ENCODE measurements at regions not wholly inside any gene's neighbourhood (a gene's known extent, or its start where the extent isn't known, plus 50 kb on each side); places are given as distances from the start of the nearest gene placed in this dataset.

DNA sequence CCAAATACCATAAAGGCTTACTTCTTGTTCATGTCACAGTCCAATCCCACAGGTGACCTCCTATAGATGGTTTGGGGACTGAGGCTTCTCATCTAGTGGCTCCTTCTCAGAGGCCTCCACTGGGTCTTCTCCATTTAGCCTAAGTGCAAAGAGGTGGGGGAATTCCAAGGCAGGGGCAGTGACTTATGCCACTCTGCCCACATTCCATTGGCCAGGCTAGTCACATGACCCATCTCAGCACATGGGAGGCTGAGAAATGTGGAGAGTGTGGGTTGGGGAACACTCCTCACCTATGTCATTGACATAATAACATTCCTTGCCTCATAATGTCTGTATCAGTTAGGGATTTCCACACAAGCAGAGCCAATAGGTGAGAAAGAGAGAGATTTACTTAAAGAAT lies 104.3 kb upstream of the PLXNA4 start:
- DNase-seq (ENCODE audit: low read depth), result no peak
- TF ChIP-seq, protein P1, sequence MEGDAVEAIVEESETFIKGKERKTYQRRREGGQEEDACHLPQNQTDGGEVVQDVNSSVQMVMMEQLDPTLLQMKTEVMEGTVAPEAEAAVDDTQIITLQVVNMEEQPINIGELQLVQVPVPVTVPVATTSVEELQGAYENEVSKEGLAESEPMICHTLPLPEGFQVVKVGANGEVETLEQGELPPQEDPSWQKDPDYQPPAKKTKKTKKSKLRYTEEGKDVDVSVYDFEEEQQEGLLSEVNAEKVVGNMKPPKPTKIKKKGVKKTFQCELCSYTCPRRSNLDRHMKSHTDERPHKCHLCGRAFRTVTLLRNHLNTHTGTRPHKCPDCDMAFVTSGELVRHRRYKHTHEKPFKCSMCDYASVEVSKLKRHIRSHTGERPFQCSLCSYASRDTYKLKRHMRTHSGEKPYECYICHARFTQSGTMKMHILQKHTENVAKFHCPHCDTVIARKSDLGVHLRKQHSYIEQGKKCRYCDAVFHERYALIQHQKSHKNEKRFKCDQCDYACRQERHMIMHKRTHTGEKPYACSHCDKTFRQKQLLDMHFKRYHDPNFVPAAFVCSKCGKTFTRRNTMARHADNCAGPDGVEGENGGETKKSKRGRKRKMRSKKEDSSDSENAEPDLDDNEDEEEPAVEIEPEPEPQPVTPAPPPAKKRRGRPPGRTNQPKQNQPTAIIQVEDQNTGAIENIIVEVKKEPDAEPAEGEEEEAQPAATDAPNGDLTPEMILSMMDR (IDR thresholded peaks at IDR 0.05; ENCODE audit: insufficient read depth, low read length), result no peak
- H3K4me3 ChIP-seq (ENCODE audit: low read depth, low read length), result no peak overlapping the region

DNA sequence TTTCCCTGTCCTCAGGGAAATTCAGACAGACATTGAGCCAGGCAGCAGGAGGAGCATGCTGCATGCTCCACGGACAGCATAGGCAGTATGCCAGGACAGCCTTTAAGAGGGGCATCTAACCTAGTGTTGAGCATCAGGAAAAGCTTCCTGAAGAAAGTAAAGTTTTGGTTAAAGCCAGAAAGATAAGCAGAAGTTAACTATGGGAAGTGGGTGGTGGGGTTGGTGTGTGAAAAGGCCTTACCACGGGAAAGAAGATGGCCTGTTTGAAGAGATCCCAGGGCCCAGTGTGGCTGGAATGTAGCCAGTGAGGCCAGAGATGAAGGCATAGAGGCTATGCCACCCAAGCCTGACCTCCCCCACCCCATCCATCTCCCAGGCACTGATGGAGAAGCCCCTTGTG lies 102.4 kb upstream of the PLXNA4 start:
- DNase-seq (ENCODE audit: low read depth), result no peak
- no peak overlapping the region for H3K4me3 ChIP-seq (ENCODE audit: low read depth, low read length)
- TF ChIP-seq, protein P1 (IDR thresholded peaks at IDR 0.05; ENCODE audit: insufficient read depth, low read length), result no peak

DNA sequence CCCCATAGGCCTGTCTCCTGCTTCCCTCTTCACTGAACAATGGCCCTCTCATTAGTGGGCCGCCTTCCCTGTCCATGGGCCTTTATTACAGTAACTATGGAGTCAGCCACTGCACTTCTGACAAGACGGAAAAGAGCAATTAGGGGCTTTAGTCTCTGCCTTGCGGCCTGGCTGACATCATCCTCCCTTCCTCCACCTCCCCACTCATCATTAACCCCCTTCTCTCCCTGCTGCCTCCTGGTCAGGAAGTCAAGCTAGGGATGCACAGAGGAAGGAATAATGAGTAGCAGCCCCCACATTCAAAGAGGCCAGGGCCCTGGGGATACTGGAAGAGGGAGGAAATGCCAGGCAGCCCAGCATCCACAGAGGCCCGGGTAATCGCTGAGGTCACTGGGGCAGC lies 101.6 kb upstream of the PLXNA4 start:
- TF ChIP-seq, protein P1 (IDR thresholded peaks at IDR 0.05; ENCODE audit: insufficient read depth, low read length), result no peak
- DNase-seq (ENCODE audit: low read depth), result no peak
- H3K4me3 ChIP-seq (ENCODE audit: low read depth, low read length), result no peak overlapping the region

- TF ChIP-seq, protein P1 (IDR thresholded peaks at IDR 0.05; ENCODE audit: insufficient read depth, low read length), result no peak
- H3K4me3 ChIP-seq (ENCODE audit: low read depth, low read length), result no peak overlapping the region
- DNase-seq (ENCODE audit: low read depth), result no peak
Observed at GRCh38 chr7:132672200-132672990, 96.1 kb upstream of the PLXNA4 start.

DNA sequence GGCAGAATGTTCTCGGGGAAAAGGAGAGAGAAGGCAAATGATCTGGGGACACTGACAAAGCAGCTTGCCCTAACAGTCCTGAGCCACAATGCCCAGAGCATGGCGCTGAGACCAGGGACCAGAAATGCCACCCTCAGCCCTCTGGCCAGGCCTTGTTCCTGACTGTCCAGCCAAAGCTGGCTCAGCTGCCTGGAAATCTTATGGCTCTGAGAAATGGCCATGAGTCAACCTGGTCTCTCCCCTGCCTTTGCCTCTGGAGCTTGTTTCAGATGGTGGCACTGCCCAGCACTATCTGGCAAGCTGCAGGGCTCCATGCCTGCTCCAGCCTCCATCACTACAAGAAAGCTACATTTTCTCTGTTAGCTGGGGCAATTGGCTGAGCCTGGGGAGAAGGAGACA lies 90.5 kb upstream of the PLXNA4 start:
- TF ChIP-seq, protein P1 (IDR thresholded peaks at IDR 0.05; ENCODE audit: insufficient read depth, low read length), result no peak
- DNase-seq (ENCODE audit: low read depth), result no peak

DNA sequence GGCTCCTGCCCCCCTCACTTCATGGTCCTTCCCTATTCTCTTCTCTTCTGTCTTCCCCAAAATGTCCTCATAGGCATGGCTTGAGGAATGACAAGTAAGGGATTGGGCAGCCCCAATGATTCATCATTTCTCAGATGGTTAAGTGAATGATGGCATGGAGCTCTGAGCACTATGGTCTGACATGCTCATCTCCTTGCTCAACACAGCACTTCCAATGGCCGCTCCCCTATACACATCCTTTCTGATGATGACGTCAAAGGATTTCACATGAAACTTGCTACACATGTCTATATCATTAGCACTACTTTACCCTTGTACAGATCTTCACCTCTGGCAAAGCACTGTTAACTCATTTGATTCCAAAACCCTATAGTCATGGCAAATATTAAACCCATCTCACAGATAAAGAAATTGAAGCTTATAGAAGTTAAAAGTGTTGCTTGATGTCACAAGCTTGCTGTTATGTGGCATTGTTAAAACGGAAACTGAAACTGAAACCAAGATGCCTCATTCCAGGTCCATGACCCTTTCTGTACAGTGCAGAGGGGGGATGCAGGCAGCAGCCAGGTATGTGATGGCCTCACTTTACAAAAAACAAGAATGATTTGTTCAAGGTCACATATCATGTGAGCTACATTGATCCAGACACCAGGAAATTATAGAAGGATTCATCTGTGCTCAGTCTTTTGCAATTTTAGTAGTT lies 90.0 kb upstream of the PLXNA4 start:
- H3K4me3 ChIP-seq (ENCODE audit: low read depth, low read length), result no peak overlapping the region
- DNase-seq (ENCODE audit: low read depth), result peak; percentile 18
- TF ChIP-seq, protein P1 (IDR thresholded peaks at IDR 0.05; ENCODE audit: insufficient read depth, low read length), result no peak

More for the DNA sequence above, 90.5 kb upstream of the PLXNA4 start:
- H3K4me3 ChIP-seq (ENCODE audit: low read depth, low read length), result no peak overlapping the region

Data from fibroblast of the aortic adventitia (primary cell).